ENCODE measurements at regions not wholly inside any gene's neighbourhood (a gene's known extent, or its start where the extent isn't known, plus 50 kb on each side); places are given as distances from the start of the nearest gene placed in this dataset.

GRCh38 chr7:68420342-68421192 is 1177.7 kb upstream of the AUTS2 start:
- DNase-seq, result no peak
- H3K4me1 ChIP-seq (ENCODE audit: insufficient read depth), result no peaks in the 10 kb centered on the region
- H3K27ac ChIP-seq, result no peak overlapping the region
- 86 to 95% (median 91%) methylated on average over 11 of the region's 11 CpGs for WGBS, 3 donors
- intact Hi-C loops (cut with DNase I), result no loop called here
- H3K36me3 ChIP-seq, result no peaks in the 10 kb centered on the region
- H3K27me3 ChIP-seq, result no peaks in the 10 kb centered on the region
- H3K9me3 ChIP-seq, result no peaks in the 10 kb centered on the region
- no peak overlapping the region for H3K4me3 ChIP-seq
- TF ChIP-seq CTCF (IDR thresholded peaks at IDR 0.05) (no peak), EP300 (IDR thresholded peaks at IDR 0.05) (no peak)

GRCh38 chr7:68421712-68422111 is 1176.6 kb upstream of the AUTS2 start:
- Histone ChIP-seq H3K4me1 (ENCODE audit: insufficient read depth) (no peaks in the 10 kb centered on the region), H3K9me3 (no peaks in the 10 kb centered on the region), H3K27ac (no peak overlapping the region), H3K36me3 (no peaks in the 10 kb centered on the region), H3K4me3 (no peak overlapping the region), H3K27me3 (no peaks in the 10 kb centered on the region)
- no peak for DNase-seq
- 91 to 94% (median 93%) methylated on average over 7 of the region's 7 CpGs for WGBS, 3 donors
- TF ChIP-seq EP300 (IDR thresholded peaks at IDR 0.05) (no peak), POLR2A (IDR thresholded peaks at IDR 0.05) (no peak), CTCF (IDR thresholded peaks at IDR 0.05) (no peak)
- intact Hi-C loops (cut with DNase I), result no loop called here

- H3K36me3 ChIP-seq, result no peaks in the 10 kb centered on the region
- H3K9me3 ChIP-seq, result no peaks in the 10 kb centered on the region
Observed at GRCh38 chr7:68422281-68422680, 1176.0 kb upstream of the AUTS2 start.

GRCh38 chr7:68423356-68423755 is 1174.9 kb upstream of the AUTS2 start:
- intact Hi-C loops (cut with DNase I), result no loop called here
- TF ChIP-seq CTCF (IDR thresholded peaks at IDR 0.05) (no peak), EP300 (IDR thresholded peaks at IDR 0.05) (no peak), POLR2A (IDR thresholded peaks at IDR 0.05) (no peak)
- no peak overlapping the region for H3K4me3 ChIP-seq
- H3K27ac ChIP-seq, result no peak overlapping the region
- no peaks in the 10 kb centered on the region for H3K27me3 ChIP-seq
- WGBS, 3 donors, result 77 to 87% (median 86%) methylated on average over 5 of the region's 5 CpGs
- H3K36me3 ChIP-seq, result no peaks in the 10 kb centered on the region
- no peaks in the 10 kb centered on the region for H3K9me3 ChIP-seq
- H3K4me1 ChIP-seq (ENCODE audit: insufficient read depth), result no peaks in the 10 kb centered on the region
- no peak for DNase-seq

More at GRCh38 chr7:68422281-68422680, 1176.0 kb upstream of the AUTS2 start:
- H3K27me3 ChIP-seq, result no peaks in the 10 kb centered on the region
- DNase-seq, result no peak
- WGBS, 3 donors, result 75 to 80% (median 78%) methylated on average over 4 of the region's 4 CpGs
- H3K4me3 ChIP-seq, result no peak overlapping the region
- TF ChIP-seq POLR2A (IDR thresholded peaks at IDR 0.05) (no peak), CTCF (IDR thresholded peaks at IDR 0.05) (no peak), EP300 (IDR thresholded peaks at IDR 0.05) (no peak)
- intact Hi-C loops (cut with DNase I), result no loop called here
- no peaks in the 10 kb centered on the region for H3K4me1 ChIP-seq (ENCODE audit: insufficient read depth)
- H3K27ac ChIP-seq, result no peak overlapping the region

All from ovary (tissue), 7 donors.